Hepatocyte (in vitro differentiated cells): ENCODE measurements at regions not wholly inside any gene's neighbourhood (a gene's known extent, or its start where the extent isn't known, plus 50 kb on each side); places are given as distances from the start of the nearest gene placed in this dataset.

Experiments
- DNase-seq: peaks from one replicate; pipeline ENCODE4 v3.0.0-alpha.2; 2016; ENCODE audit warnings: low spot score
- H2AFZ ChIP-seq: fragments of 200-600 bp; sonication (generic); 2 replicates; pipeline ENCODE4 v1.6.0; 2016; ENCODE audit warnings: antibody characterized with exemption, mild to moderate bottlenecking
- H3K27ac ChIP-seq: fragments of 200-600 bp; sonication (generic); 2 replicates; pipeline ENCODE4 v1.5.1; 2016; ENCODE audit warnings: mild to moderate bottlenecking
- H3K27me3 ChIP-seq: fragments of 200-600 bp; sonication (generic); 2 replicates; pipeline ENCODE4 v1.6.1; 2016
- H3K36me3 ChIP-seq: fragments of 200-600 bp; sonication (generic); replicated peaks from 2 replicates; pipeline ENCODE4 v1.5.1; 2016; ENCODE audit warnings: low read depth; ENCODE audit not compliant: insufficient read depth
- H3K4me1 ChIP-seq: fragments of 200-600 bp; sonication (generic); 2 replicates; pipeline ENCODE4 v1.5.1; 2016; ENCODE audit warnings: mild to moderate bottlenecking, moderate library complexity; ENCODE audit not compliant: insufficient read depth
- H3K4me2 ChIP-seq: fragments of 200-600 bp; sonication (generic); 2 replicates; pipeline ENCODE4 v1.6.0; 2016
- H3K4me3 ChIP-seq: fragments of 200-600 bp; sonication (generic); 2 replicates; pipeline ENCODE4 v1.5.1; 2016; ENCODE audit warnings: mild to moderate bottlenecking
- H3K79me2 ChIP-seq: fragments of 200-600 bp; sonication (generic); 2 replicates; pipeline ENCODE4 v1.6.0; 2017; ENCODE audit warnings: mild to moderate bottlenecking
- H3K9me2 ChIP-seq: fragments of 200-600 bp; sonication (generic); replicated peaks from 2 replicates; pipeline ENCODE4 v1.6.0; 2017; ENCODE audit warnings: mild to moderate bottlenecking; ENCODE audit not compliant: insufficient read depth
- H3K9me3 ChIP-seq: fragments of 200-600 bp; sonication (generic); 2 replicates; pipeline ENCODE4 v1.5.1; 2016; ENCODE audit warnings: low read depth, mild to moderate bottlenecking
- H4K20me1 ChIP-seq: fragments of 200-600 bp; sonication (generic); 2 replicates; pipeline ENCODE4 v1.6.0; 2016; ENCODE audit warnings: mild to moderate bottlenecking; ENCODE audit not compliant: insufficient read depth, poor library complexity, severe bottlenecking
- CTCF ChIP-seq: fragments of 200-600 bp; sonication (generic); IDR thresholded peaks from 2 replicates; pipeline ENCODE4 v1.5.1; 2016; ENCODE audit warnings: antibody characterized with exemption, mild to moderate bottlenecking; ENCODE audit not compliant: poor library complexity
- EZH2 ChIP-seq: fragments of 200-600 bp; sonication (generic); IDR thresholded peaks from 2 replicates; pipeline ENCODE4 v1.6.1; 2016; ENCODE audit warnings: antibody characterized with exemption, mild to moderate bottlenecking, borderline replicate concordance
- EZH2phosphoT487 ChIP-seq: fragments of 200-600 bp; sonication (generic); IDR thresholded peaks from one replicate; pipeline ENCODE4 v1.6.1; 2018; ENCODE audit warnings: antibody characterized with exemption, mild to moderate bottlenecking, low read depth, moderate library complexity; ENCODE audit not compliant: unreplicated experiment, severe bottlenecking
- WGBS: methylation state at CpG from one replicate; pipeline ENCODE4 v1.1.6; 2016; ENCODE audit warnings: low lambda C conversion rate; ENCODE audit errors: missing lambda C conversion rate; 5-methylcytosine and 5-hydroxymethylcytosine counted together

DNA sequence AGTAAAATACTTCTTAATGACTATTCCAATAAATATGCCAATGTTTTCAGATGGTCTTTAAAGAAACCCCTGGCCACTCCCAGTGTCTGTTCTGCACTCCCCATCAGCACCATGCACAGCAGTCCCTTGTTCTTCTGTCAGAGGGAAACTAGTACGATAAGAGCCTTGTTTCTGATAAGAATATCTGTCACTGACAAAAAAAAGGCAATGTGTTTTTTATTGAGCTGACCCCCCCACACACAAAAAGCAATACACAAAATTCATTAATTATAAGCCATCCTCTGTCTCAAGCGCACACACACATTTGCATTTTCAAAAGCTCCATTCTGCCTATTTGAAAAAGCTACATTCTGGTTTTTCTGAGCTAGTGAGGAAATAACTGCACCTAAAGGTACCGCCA is 119.1 kb downstream of the ENC1 start:
- Histone ChIP-seq H3K9me2 (no peaks in the 10 kb centered on the region), H2AFZ (no peak overlapping the region), H3K4me1 (no peaks in the 10 kb centered on the region), H3K27me3 (no peaks in the 10 kb centered on the region), H3K79me2 (no peaks in the 10 kb centered on the region), H3K4me3 (no peak overlapping the region), H3K9me3 (no peaks in the 10 kb centered on the region), H3K36me3 (no peaks in the 10 kb centered on the region), H3K27ac (no peak overlapping the region), H3K4me2 (no peak overlapping the region), H4K20me1 (no peaks in the 10 kb centered on the region)
- no peak for DNase-seq
- TF ChIP-seq EZH2phosphoT487 (no peak), CTCF (no peak), EZH2 (no peak)
- WGBS, result 64% methylated on average over 3 of the region's 3 CpGs

GRCh38 chr5:74519679-74520078 is 120.8 kb downstream of the ENC1 start:
- TF ChIP-seq EZH2 (no peak), EZH2phosphoT487 (no peak), CTCF (no peak)
- no peaks in the 10 kb centered on the region for H3K27me3 ChIP-seq
- no peaks in the 10 kb centered on the region for H3K79me2 ChIP-seq
- no peak overlapping the region for H2AFZ ChIP-seq
- H3K4me3 ChIP-seq, result no peak overlapping the region
- DNase-seq, result no peak
- no peaks in the 10 kb centered on the region for H4K20me1 ChIP-seq
- H3K4me2 ChIP-seq, result no peak overlapping the region
- 98% methylated on average over 4 of the region's 4 CpGs for WGBS
- H3K36me3 ChIP-seq, result no peaks in the 10 kb centered on the region
- H3K4me1 ChIP-seq, result peaks cover 7% of the 10 kb centered on the region
- no peaks in the 10 kb centered on the region for H3K9me2 ChIP-seq
- no peak overlapping the region for H3K27ac ChIP-seq
- H3K9me3 ChIP-seq, result no peaks in the 10 kb centered on the region

DNA sequence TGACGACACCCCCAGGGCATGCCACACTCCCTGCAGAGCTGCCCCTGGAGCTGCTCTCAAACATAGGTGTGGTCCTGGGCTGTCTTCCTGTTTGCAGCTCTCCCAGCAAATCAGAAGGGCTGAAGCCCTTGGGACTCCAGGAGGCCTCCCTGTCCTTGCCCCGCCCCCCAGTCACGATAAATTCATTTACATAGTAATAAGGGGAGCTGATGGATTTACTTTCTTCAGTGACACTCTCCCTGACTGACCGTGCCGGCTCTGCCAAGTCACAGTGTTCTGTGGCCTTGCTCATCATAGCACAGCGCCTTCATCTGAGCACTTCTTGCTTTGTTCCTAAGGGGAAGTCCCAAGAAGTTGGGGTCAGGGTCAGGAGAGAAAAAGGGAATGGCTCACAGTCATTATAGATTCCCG is 121.4 kb downstream of the ENC1 start:
- WGBS, result 75% methylated on average over 7 of the region's 7 CpGs
- H3K79me2 ChIP-seq, result no peaks in the 10 kb centered on the region
- no peaks in the 10 kb centered on the region for H4K20me1 ChIP-seq
- peak; percentile 40 for DNase-seq
- H3K4me2 ChIP-seq, result no peak overlapping the region
- no peak overlapping the region for H3K4me3 ChIP-seq
- H3K27me3 ChIP-seq, result no peaks in the 10 kb centered on the region
- H3K9me3 ChIP-seq, result no peaks in the 10 kb centered on the region
- H2AFZ ChIP-seq, result no peak overlapping the region
- TF ChIP-seq EZH2phosphoT487, result no peak
- TF ChIP-seq EZH2, result no peak
- TF ChIP-seq CTCF, result no peak
- H3K9me2 ChIP-seq, result no peaks in the 10 kb centered on the region
- peaks cover 7% of the 10 kb centered on the region for H3K4me1 ChIP-seq
- no peaks in the 10 kb centered on the region for H3K36me3 ChIP-seq
- H3K27ac ChIP-seq, result no peak overlapping the region

DNA sequence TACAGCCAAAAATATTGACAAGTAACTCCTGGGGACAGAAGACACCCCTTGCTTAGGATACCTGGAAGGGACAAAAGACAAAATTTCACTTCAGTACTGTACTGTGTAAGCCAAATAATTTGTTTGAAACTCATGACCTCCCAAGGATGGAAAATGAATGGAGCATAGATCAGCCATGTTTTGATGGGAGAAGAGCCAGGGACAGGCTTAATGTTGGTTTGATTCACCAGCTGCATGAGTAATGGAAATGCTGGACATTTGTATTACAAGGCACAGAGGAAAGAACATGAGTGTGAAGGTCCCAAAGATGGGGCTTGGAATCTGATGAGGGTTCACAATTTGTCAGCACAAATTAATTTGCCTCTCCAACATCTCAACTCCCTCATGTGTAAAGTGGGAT is 122.8 kb downstream of the ENC1 start:
- Histone ChIP-seq H3K27me3 (no peaks in the 10 kb centered on the region), H3K9me2 (no peaks in the 10 kb centered on the region), H3K4me2 (no peak overlapping the region), H3K79me2 (no peaks in the 10 kb centered on the region), H2AFZ (no peak overlapping the region), H3K36me3 (no peaks in the 10 kb centered on the region), H3K4me1 (peaks cover 7% of the 10 kb centered on the region), H4K20me1 (no peaks in the 10 kb centered on the region), H3K27ac (no peak overlapping the region), H3K4me3 (no peak overlapping the region), H3K9me3 (no peaks in the 10 kb centered on the region)
- no peak for DNase-seq
- TF ChIP-seq EZH2 (no peak), EZH2phosphoT487 (no peak)
